Right ventricle myocardium inferior (tissue), 1 donor: ENCODE measurements at regions not wholly inside any gene's neighbourhood (a gene's known extent, or its start where the extent isn't known, plus 50 kb on each side); places are given as distances from the start of the nearest gene placed in this dataset.
"Not testable (repeated sequence)": the region's sequence is repeated elsewhere in the genome, so short reads cannot be mapped to it uniquely, and the experiment has no call there.

Source experiments
- ATAC-seq: fragments of 200-7000 bp; cut with Tn5 transposase; one replicate; pipeline ENCODE4 v1.9.1; 2020; ENCODE audit warnings: mild to moderate bottlenecking, moderate library complexity
- DNase-seq: peaks from one replicate; pipeline ENCODE4 v3.0.0; 2021; ENCODE audit errors: missing footprints
- intact Hi-C: fragments of 100-400 bp; cut with DNase I; formaldehyde crosslinking; loops from one replicate; pipeline ENCODE4 v1.11.0; 2022
- donor health status: DM: no; HTN: yes; CAD: no; lungs with severe emphysema.

DNA sequence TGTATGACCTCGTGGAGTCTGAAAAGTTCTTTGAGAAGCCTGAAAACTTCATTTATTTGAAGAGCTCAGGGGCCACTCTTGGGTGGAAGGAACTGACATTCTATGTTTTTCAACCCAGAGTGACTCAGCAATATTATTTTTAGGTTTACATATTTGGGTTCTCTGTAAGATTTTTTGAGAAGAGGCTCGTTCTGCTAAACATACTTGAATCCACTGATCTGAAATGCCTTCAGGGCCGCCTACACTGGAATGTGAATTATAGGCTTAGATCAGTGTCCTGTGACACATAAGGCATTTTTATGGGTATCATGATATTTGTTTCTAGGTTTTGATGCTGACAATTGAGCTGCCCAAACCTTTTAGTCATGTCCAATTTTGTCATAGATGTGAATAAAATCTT is 86.2 kb downstream of the PSAT1 start:
- ATAC-seq (no peak), DNase-seq (no peak)
- intact Hi-C loops: no loop called here

DNA sequence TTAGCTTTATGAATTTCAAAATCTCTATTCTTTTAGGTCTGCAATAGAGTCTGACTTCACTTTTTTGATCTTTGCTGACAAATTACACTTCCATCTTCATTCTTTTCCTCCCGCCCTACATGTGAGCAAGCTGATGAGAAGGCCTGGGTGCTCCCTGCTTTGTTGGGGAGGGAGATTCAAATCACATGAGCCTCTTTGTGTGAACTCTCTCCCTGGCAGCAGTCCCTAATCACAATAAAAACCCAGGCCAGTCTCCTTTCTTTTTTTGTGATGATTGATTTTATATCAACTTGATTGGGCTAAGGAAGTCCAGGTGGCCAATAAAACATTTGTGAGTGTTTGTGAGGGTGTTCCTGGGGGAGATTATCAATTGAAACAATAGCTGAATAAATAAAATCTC is 89.4 kb downstream of the PSAT1 start:
- DNase-seq: no peak
- intact Hi-C loops: no loop called here
- ATAC-seq: no peak

DNA sequence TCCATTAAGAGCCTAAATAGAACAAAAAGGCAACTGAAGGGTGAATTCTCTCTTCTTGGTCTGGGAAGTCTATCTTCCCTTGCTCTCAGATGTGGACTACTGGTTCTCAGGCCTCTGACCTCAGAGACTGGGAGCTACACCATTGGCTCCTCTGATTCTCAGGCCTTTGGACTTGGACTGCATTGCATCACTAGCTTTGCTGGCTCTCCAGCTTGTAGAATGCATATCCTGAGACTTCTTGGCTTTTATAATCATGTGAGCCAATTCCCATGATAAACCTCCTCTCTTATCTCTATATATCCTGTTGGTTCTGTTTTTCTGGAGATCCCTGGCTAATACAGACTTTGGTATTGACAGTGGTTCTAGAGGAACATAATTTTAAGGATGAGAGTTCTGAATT is 89.8 kb downstream of the PSAT1 start:
- no peak for DNase-seq
- no peak for ATAC-seq
- intact Hi-C loops: no loop called here

DNA sequence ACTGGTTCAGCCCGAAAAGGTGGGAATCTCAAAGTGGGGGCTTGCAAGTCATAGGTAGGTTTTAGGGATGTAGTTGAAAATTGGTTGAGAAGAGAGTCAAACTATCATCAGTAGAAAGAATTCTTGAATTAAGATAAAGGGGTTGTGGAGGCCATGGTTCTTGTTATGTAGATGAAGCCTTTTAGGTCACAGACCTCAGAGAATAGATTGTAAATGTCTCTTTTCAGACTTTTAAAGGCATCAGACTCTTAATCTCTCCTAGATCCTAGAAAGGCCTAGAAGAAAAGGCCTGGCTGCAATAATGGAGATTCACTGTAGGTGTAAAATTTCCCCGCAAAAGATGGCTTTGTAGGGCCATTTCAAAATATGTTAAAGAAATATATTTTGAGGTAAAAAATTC is 96.4 kb downstream of the PSAT1 start:
- ATAC-seq (no peak), DNase-seq (no peak)
- intact Hi-C loops: no loop called here

DNA sequence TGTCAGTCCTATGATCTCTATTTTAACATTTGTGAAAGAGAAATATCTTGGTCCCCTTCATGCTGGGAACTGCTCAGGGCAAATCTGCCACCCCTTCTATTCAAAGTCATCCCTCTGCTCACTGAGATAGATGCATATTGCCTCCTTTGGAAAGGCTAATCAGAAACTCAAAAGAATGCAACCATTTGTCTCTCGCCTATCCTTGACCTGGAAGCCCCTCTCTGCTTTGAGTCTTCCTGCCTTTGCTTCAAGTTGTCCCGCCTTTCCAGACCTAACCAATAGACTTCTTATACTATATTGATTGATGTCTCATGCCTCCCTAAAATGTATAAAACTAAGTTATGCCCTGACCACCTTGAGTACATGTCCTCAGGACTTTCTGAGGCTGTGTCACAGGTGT is 97.0 kb downstream of the PSAT1 start:
- intact Hi-C loops: no loop called here
- DNase-seq (no peak), ATAC-seq (no peak)

DNA sequence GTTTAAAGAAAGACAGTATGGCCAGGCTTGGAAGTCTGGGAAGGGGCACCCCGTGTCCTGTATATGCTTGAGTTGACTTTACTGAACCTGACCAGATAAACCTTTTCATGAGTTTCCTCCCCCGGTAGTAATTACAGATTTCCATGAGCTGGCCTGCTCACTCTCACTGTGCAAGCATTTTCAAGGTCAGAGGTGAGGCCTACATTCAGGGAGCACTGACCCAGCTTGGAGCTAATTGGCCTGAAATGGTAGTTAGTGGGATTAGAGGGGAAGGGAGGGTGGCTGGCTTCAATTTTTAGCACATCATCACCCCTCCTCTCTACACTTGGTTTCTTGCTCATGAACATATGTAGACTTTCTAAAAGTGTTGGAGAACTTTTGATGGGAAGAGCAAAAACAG is 99.2 kb downstream of the PSAT1 start:
- no peak for DNase-seq
- intact Hi-C loops: no loop called here
- no peak for ATAC-seq

DNA sequence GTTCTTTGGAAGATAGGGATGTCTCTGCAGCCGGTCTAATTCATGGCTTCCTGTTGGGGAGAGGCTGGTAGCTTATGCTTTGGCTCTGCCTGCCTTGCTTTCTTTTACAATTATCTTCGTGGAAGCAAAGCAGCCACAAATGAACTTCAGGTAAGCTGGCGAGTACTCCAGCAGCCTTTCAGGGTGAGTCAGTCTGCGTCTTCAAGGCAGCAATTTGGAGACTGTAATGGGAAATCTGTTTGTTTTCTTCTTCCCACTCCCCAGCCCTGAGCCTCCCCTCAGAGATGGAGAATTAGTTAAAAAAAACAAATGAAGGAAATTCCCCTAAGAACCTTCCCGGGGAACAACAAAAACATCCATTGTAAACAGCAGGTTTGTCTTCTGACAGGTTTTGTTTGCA is 100.1 kb downstream of the PSAT1 start:
- intact Hi-C loops: no loop called here
- DNase-seq (no peak), ATAC-seq (no peak)

DNA sequence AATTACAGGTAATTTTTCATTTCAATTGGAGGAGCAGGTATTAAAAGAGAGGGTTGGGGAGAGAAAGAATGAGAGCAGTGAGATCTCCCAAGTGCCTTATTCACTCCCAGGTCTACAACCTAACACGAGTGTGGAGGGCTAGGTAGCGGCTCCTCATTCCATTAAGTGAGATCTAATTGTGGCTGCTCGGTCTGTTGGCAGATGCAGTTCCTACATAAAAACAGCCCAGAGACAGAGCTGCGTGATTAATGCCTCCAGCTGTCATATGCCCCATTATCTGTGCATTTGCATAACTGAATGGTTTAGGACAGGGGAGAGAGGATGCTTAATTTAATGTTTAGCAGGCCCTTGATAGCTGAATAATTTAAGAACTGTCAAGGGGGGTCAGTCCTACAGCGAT is 100.5 kb downstream of the PSAT1 start:
- no peak for DNase-seq
- intact Hi-C loops: no loop called here
- ATAC-seq: no peak

DNA sequence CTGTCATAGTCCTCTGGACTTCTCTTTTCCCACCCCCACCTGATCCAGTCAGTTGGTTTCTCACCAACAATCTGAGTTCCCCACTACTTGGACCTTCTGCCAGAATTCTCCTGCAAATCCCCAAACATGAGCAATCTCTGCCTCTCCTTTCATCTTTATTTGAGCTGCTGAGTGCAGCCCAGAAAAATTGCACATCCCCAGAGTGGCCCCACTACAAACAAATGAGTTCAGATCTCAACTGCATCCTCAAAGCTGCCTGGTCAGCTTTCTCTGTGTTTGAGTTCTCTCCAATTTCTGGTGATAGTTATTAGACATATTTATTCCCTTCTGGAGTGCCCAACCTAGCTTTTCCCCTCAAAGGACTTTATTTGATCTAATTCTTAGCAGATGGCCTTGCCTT is 102.2 kb downstream of the PSAT1 start:
- intact Hi-C loops: no loop called here
- no peak for ATAC-seq
- DNase-seq: no peak

DNA sequence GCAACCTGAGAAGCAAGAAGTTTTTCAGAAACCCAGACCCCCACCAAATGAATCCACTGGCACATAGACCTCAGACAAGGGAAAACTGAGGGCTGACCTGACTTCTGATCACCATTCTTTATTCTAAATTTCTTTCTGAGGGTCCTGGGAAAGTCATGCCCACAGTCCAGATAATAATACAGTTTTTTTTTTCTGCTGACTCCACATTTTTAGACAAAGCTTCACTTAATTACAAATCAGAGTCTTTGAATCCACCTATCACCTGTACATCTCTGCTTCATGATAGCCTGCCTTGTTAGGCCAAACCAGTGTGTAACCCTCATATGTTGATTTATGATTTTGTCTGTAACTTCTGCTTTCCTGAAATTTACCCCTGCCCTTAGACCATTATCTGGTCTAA is 103.6 kb downstream of the PSAT1 start:
- intact Hi-C loops: no loop called here
- DNase-seq (no peak), ATAC-seq (no peak)

DNA sequence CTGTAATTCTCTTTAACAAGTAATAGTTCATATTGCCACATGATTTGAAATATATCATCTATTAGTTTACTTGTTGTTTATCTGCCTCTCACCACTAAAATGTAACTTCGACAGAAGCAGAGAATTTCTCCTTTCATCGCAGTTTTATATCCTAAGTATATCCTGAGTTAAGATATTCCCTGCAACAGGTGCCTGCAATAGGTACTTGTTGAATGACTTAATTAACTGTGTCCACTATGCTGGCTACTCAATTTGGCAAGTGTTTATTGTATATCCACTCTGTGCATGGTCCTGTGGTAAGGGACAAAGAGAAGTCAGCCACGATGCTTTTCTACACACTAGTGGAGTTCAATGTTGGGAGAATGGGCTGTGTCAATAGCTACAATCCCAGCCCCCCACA is 108.5 kb downstream of the PSAT1 start:
- intact Hi-C loops: no loop called here
- no peak for DNase-seq
- ATAC-seq: no peak

DNA sequence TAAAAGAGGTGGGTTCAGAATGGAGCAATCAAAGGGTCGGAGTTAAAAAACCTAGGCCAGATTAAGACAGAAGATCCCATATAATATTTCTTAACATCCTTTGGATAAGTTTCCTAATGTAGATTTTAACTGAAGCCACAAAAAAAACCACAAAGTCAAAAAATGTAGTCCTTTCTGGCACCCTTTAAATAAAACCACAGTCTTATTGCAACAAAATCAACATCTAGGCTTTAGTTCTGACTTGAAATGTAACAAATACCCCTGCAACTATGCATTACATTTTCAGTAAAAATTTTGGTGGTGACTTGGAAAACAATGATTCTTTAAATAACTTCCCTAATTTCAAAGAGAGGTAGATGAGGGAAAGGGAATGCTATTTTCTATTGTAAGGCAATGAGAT is 109.2 kb downstream of the PSAT1 start:
- intact Hi-C loops: no loop called here
- ATAC-seq (no peak), DNase-seq (no peak)

DNA sequence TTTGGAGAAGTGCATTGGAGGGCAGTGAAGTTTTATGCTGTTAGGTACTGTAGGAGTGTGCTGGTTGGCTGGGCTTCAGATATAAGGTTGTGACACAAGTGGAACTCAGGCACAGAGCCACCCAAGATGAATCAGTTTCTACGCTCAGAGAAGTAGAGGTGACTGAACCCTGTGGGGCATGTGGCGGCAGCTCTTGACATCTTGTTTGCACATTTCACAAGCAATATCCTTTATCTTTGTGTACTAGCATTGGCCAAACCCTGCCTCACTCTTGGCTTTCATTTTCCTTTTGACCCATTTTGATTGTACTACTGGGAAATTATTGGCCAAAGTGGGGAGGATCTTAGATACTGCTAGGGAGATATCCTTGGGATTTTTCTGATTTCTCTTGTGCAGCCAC is 110.0 kb downstream of the PSAT1 start:
- ATAC-seq (no peak), DNase-seq (no peak)
- intact Hi-C loops: no loop called here

DNA sequence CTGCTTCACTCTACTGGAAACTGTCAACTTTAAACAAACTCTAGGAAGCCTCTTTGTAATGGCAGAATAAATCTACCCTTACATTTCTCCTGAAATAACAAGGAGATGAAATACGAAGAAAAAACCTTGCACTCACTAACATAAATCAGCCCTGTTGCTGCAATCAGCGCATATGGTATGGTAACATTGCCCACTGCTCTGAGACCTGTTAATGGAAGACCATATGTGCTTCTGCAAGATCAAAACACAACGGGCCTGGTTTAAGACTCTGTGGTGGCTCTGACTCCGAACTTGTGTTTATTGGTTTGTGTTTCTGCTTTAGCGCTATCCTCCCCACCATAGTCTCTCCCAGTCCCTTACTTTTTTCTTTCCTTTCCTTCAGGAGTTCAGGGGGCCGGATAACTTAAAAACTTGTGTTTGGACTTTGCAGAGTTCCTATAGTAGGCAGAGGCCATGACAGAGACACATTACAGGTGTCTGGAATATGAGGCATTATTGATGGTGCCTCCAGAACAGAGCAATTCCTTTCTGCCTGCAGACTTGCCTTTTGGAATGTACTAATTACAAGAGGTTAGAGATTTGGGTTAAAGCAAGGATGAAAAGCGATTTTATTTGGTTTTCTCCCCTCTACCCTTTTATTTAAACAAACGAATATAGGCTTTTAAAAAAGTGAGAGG is 110.8 kb downstream of the PSAT1 start:
- intact Hi-C loops: no loop called here
- ATAC-seq (no peak), DNase-seq (no peak)

DNA sequence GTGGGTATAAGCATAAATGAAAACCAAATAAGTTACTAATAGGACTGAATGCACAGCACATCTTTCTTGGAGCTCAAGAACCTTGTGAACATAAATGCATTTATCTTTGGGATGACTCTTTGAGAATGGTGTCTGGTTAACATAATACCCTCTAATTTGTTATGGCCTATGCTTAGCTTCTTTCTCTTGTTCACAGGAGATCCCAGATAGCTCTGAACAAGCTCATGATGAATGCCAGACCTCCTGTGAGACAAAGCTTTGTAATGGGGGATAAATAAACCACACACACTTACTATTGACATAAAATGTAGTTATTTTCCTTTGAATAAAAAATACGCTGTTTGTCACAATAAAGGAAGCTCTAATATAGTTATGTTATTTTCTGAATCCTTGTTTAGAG is 111.5 kb downstream of the PSAT1 start:
- intact Hi-C loops: no loop called here
- ATAC-seq: no peak
- DNase-seq: no peak

DNA sequence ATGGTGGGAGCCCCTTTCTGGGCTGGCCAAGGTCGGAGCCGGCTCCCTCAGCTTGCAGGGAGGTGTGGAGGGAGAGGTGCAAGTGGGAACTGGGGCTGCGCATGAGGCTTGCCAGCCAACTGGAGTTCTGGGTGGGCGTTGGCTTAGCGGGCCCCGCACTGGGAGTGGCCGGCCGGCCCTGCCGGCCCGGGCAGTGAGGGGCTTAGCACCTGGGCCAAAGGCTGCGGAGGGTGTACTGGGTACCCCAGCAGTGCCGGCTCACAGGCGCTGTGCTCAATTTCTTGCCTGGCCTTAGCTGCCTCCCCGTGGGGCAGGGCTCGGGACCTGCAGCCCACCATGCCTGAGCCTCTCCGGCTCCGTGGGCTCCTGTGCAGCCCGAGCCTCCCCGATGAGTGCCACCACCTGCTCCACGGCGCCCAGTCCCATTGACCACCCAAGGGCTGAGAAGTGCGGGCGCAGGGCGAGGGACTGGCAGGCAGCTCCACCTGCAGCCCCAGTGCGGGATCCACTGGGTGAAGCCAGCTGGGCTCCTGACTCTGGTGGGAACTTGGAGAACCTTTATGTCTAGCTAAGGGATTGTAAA is 113.1 kb downstream of the PSAT1 start:
- ATAC-seq, intact Hi-C loops, DNase-seq: not testable (repeated sequence)

DNA sequence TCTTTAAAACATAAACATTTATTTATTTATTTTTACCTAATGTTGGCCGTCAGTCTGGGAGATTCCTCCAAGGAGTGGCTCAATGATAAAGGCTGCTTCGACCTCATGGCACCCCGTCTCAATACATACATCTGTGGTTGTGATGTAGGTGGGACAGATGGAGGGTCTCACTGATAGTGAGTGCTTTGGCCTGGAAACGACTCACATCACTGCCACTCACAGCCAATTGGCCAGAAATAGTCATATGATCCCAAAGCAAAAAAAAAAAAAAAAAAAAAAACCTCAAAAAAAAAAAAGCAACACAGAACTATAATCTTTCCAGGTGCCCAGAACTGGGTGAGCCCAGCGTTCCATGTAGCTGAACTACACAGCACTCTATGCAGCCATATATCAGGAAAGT is 125.4 kb downstream of the PSAT1 start:
- DNase-seq (no peak), ATAC-seq (no peak)
- intact Hi-C loops: no loop called here

DNA sequence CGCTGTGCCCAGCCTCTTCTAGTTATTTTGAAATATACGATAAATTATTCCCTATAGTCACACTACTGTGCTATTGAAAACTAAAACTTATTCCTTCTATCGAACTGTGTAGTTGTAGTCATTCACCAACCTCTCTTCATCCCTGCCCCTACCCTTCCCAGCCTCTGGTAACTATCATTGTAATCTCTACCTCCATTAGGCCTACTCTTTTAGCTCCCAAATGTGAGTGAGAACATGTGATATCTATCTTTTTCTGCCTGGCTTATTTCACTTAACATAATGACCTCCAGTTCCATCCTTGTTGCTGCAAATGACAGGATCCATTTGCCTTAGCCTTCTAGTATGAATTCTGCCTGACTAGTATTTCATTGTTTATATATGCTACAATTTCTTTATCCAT is 127.4 kb downstream of the PSAT1 start:
- DNase-seq (no peak), ATAC-seq (no peak)
- intact Hi-C loops: no loop called here

DNA sequence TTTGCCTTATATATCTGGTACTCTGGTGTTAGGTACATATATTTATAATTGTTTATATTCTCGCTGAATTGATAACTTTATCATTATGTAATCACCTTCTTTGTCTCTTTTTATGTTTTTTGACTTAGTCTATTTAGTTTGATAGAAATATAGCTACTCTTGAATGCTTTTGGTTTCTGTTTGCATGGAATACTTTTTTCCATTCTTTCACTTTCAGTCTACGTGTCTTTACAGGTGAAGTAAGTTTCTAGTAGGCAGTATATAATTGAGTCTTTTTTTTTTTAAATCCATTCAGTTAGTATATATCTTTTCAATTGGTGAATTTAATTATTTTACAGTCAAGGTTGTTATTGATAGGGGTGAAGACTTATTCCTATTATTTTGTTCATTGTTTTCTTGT is 131.7 kb downstream of the PSAT1 start:
- no peak for DNase-seq
- intact Hi-C loops: no loop called here
- no peak for ATAC-seq

DNA sequence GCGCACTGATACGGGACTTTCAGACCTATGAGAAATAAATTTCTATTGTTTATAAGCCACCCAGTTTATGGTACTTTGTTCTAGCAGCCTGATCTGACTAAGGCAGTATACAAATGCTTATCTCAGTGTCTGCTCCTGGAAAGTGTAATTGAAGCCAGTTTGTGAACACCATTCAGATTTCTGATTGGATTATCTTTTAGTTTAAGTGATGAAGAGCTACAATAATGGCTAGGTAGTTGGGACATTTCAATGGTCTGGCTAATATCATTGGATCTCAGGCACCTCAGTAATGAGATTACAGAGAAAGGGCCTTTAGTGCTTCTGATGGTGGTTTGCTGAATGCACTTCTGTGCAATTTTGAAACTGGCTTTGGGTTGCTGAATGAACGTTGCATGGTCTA is 133.5 kb downstream of the PSAT1 start:
- intact Hi-C loops: no loop called here

DNA sequence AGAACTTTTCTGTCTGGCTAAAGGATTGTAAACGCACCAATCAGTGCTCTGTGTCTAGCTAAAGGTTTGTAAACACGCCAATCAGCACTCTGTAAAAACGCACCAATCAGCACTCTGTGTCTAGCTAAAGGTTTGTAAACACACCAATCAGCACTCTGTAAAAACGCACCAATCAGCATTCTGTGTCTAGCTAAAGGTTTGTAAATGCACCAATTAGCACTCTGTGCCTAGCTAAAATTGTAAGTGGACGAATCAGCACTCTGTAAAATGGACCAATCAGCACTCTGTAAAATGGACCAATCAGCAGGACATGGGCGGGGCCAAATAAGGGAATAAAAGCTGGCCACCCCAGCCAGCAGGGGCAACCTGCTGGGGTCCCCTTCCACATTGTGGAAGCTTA is 134.1 kb downstream of the PSAT1 start:
- intact Hi-C loops, DNase-seq, ATAC-seq: not testable (repeated sequence)

More for the DNA sequence above, 133.5 kb downstream of the PSAT1 start:
- DNase-seq (no peak), ATAC-seq (no peak)
